GM23338 (cell line): ENCODE measurements at regions not wholly inside any gene's neighbourhood (a gene's known extent, or its start where the extent isn't known, plus 50 kb on each side); places are given as distances from the start of the nearest gene placed in this dataset.

ENCODE experiments used
- ATAC-seq: fragments of 200-7000 bp; cut with Tn5 transposase; 3 replicates; pipeline ENCODE4 v1.9.1; 2020
- DNase-seq: peaks from one replicate; pipeline ENCODE4 v3.0.0-alpha.2; 2015; ENCODE audit warnings: low spot score
- H2AFZ ChIP-seq: fragments of 200-600 bp; sonication (generic); 2 replicates; pipeline ENCODE4 v1.8.0; 2016; ENCODE audit warnings: antibody characterized with exemption, mild to moderate bottlenecking, moderate library complexity
- H3F3A ChIP-seq: fragments of 200-600 bp; sonication (generic); replicated peaks from 2 replicates; pipeline ENCODE4 v1.8.0; 2017; ENCODE audit warnings: antibody characterized with exemption, mixed run types, low read depth
- H3K27ac ChIP-seq: fragments of 200-600 bp; sonication (generic); 2 replicates; pipeline ENCODE4 v1.6.1; 2016; ENCODE audit warnings: low read depth
- H3K27me3 ChIP-seq: fragments of 200-600 bp; sonication (generic); 2 replicates; pipeline ENCODE4 v1.8.0; 2016; ENCODE audit warnings: mild to moderate bottlenecking, mixed run types, moderate library complexity; ENCODE audit not compliant: insufficient read depth
- H3K36me3 ChIP-seq: fragments of 200-600 bp; sonication (generic); 2 replicates; pipeline ENCODE4 v1.8.0; 2016; ENCODE audit warnings: mild to moderate bottlenecking; ENCODE audit not compliant: insufficient read depth
- H3K4me1 ChIP-seq: fragments of 200-600 bp; sonication (generic); 2 replicates; pipeline ENCODE4 v1.8.0; 2016; ENCODE audit warnings: mild to moderate bottlenecking, moderate library complexity; ENCODE audit not compliant: insufficient read depth
- H3K4me2 ChIP-seq: fragments of 200-600 bp; sonication (generic); 2 replicates; pipeline ENCODE4 v1.7.1; 2017; ENCODE audit warnings: mixed run types
- H3K4me3 ChIP-seq: fragments of 200-600 bp; sonication (generic); 2 replicates; pipeline ENCODE4 v1.6.1; 2016; ENCODE audit warnings: mixed run types
- H3K79me2 ChIP-seq: fragments of 200-600 bp; sonication (generic); replicated peaks from 2 replicates; pipeline ENCODE4 v1.8.0; 2017; ENCODE audit warnings: mild to moderate bottlenecking; ENCODE audit not compliant: insufficient read depth
- H3K9me2 ChIP-seq: fragments of 200-600 bp; sonication (generic); 2 replicates; pipeline ENCODE4 v1.8.0; 2017; ENCODE audit not compliant: insufficient read depth
- H4K20me1 ChIP-seq: fragments of 200-600 bp; sonication (generic); replicated peaks from 2 replicates; pipeline ENCODE4 v1.8.0; 2017; ENCODE audit warnings: mild to moderate bottlenecking; ENCODE audit not compliant: insufficient read depth
- H3K27ac Mint-ChIP-seq: 2 replicates; pipeline ENCODE4 v1.8.0; 2020; ENCODE audit warnings: inconsistent platforms, mild to moderate bottlenecking, moderate library complexity, mixed read lengths
- H3K27me3 Mint-ChIP-seq: 3 replicates; pipeline ENCODE4 v1.8.0; 2022; ENCODE audit warnings: low read depth, mild to moderate bottlenecking, moderate library complexity, mixed read lengths, inconsistent platforms; ENCODE audit not compliant: insufficient read depth, poor library complexity
- H3K36me3 Mint-ChIP-seq: 3 replicates; pipeline ENCODE4 v1.8.0; 2021; ENCODE audit warnings: low read depth, mild to moderate bottlenecking, inconsistent platforms, moderate library complexity, mixed read lengths
- H3K4me1 Mint-ChIP-seq: 3 replicates; pipeline ENCODE4 v1.8.0; 2020; ENCODE audit warnings: mild to moderate bottlenecking, inconsistent platforms, mixed read lengths
- H3K4me3 Mint-ChIP-seq: 3 replicates; pipeline ENCODE4 v1.8.0; 2021; ENCODE audit warnings: moderate library complexity, mild to moderate bottlenecking, inconsistent platforms, mixed read lengths
- H3K9me3 Mint-ChIP-seq: 3 replicates; pipeline ENCODE4 v1.8.0; 2020; ENCODE audit warnings: moderate library complexity, mild to moderate bottlenecking, inconsistent platforms, mixed read lengths
- CREB1 ChIP-seq: fragments of 250-450 bp; sonication (Bioruptor Pico); IDR thresholded peaks from 2 replicates; pipeline ENCODE4 v1.5.0; 2020; ENCODE audit warnings: low read depth, mild to moderate bottlenecking, moderate library complexity
- ETS1 ChIP-seq: IDR thresholded peaks from 2 replicates; pipeline ENCODE4 v1.6.1; 2016; ENCODE audit warnings: antibody characterized with exemption
- EZH2phosphoT487 ChIP-seq: fragments of 200-600 bp; sonication (generic); IDR thresholded peaks from one replicate; pipeline ENCODE4 v1.8.1; 2018; ENCODE audit warnings: antibody characterized with exemption; ENCODE audit not compliant: unreplicated experiment
- NANOG ChIP-seq: IDR thresholded peaks from 2 replicates; pipeline ENCODE4 v1.6.1; 2016; ENCODE audit warnings: antibody characterized with exemption, borderline replicate concordance
- STAT1 ChIP-seq: IDR thresholded peaks from one replicate; pipeline ENCODE4 v1.6.1; 2016; ENCODE audit warnings: antibody characterized with exemption; ENCODE audit not compliant: unreplicated experiment
- ZNF331 ChIP-seq: fragments of 250-450 bp; sonication (Bioruptor Pico); IDR thresholded peaks from 2 replicates; pipeline ENCODE4 v1.5.0; 2020; ENCODE audit warnings: low read depth, mild to moderate bottlenecking, moderate library complexity
- TF ChIP-seq, protein P1 (sequence below): fragments of 250-450 bp; sonication (Bioruptor Pico); IDR thresholded peaks from 2 replicates; pipeline ENCODE4 v1.5.0; 2020; ENCODE audit warnings: mild to moderate bottlenecking, moderate library complexity

- Mint-ChIP-seq H3K36me3 (no peaks in the 10 kb centered on the region), H3K27ac (no peak overlapping the region), H3K9me3 (no peaks in the 10 kb centered on the region), H3K4me1 (peaks cover 5% of the 10 kb centered on the region; the same call in 2 of the 3 replicates), H3K27me3 (no peaks in the 10 kb centered on the region), H3K4me3 (no peak overlapping the region)
- Histone ChIP-seq H3K36me3 (no peaks in the 10 kb centered on the region), H3K4me3 (no peak overlapping the region), H3K9me2 (no peaks in the 10 kb centered on the region), H3K27ac (no peak overlapping the region), H3F3A (no peaks in the 10 kb centered on the region), H3K4me1 (no peaks in the 10 kb centered on the region), H2AFZ (peak overlapping the region; percentile 52; the same call in 1 of the 2 replicates), H3K4me2 (no peak overlapping the region), H4K20me1 (no peaks in the 10 kb centered on the region), H3K79me2 (no peaks in the 10 kb centered on the region), H3K27me3 (no peaks in the 10 kb centered on the region)
- no peak for TF ChIP-seq CREB1
- TF ChIP-seq STAT1 = no peak
- TF ChIP-seq ZNF331 (CRISPR knock-in tag) = no peak
- ATAC-seq = no peak
- no peak for DNase-seq
These were observed 113.9 kb downstream of the TSN start for GRCh38 chr2:121869363-121869762.

GRCh38 chr2:121869873-121870272, 114.4 kb downstream of the TSN start:
- no peak overlapping the region for H3K4me3 Mint-ChIP-seq
- no peaks in the 10 kb centered on the region for H3K36me3 ChIP-seq
- H2AFZ ChIP-seq = peak overlapping the region; percentile 52; the same call in 1 of the 2 replicates
- no peaks in the 10 kb centered on the region for H3K79me2 ChIP-seq
- DNase-seq (no peak), ATAC-seq (peak; percentile 34)
- TF ChIP-seq CREB1 (no peak), NANOG (no peak), ETS1 (no peak), EZH2phosphoT487 (no peak)
- TF ChIP-seq, protein P1, sequence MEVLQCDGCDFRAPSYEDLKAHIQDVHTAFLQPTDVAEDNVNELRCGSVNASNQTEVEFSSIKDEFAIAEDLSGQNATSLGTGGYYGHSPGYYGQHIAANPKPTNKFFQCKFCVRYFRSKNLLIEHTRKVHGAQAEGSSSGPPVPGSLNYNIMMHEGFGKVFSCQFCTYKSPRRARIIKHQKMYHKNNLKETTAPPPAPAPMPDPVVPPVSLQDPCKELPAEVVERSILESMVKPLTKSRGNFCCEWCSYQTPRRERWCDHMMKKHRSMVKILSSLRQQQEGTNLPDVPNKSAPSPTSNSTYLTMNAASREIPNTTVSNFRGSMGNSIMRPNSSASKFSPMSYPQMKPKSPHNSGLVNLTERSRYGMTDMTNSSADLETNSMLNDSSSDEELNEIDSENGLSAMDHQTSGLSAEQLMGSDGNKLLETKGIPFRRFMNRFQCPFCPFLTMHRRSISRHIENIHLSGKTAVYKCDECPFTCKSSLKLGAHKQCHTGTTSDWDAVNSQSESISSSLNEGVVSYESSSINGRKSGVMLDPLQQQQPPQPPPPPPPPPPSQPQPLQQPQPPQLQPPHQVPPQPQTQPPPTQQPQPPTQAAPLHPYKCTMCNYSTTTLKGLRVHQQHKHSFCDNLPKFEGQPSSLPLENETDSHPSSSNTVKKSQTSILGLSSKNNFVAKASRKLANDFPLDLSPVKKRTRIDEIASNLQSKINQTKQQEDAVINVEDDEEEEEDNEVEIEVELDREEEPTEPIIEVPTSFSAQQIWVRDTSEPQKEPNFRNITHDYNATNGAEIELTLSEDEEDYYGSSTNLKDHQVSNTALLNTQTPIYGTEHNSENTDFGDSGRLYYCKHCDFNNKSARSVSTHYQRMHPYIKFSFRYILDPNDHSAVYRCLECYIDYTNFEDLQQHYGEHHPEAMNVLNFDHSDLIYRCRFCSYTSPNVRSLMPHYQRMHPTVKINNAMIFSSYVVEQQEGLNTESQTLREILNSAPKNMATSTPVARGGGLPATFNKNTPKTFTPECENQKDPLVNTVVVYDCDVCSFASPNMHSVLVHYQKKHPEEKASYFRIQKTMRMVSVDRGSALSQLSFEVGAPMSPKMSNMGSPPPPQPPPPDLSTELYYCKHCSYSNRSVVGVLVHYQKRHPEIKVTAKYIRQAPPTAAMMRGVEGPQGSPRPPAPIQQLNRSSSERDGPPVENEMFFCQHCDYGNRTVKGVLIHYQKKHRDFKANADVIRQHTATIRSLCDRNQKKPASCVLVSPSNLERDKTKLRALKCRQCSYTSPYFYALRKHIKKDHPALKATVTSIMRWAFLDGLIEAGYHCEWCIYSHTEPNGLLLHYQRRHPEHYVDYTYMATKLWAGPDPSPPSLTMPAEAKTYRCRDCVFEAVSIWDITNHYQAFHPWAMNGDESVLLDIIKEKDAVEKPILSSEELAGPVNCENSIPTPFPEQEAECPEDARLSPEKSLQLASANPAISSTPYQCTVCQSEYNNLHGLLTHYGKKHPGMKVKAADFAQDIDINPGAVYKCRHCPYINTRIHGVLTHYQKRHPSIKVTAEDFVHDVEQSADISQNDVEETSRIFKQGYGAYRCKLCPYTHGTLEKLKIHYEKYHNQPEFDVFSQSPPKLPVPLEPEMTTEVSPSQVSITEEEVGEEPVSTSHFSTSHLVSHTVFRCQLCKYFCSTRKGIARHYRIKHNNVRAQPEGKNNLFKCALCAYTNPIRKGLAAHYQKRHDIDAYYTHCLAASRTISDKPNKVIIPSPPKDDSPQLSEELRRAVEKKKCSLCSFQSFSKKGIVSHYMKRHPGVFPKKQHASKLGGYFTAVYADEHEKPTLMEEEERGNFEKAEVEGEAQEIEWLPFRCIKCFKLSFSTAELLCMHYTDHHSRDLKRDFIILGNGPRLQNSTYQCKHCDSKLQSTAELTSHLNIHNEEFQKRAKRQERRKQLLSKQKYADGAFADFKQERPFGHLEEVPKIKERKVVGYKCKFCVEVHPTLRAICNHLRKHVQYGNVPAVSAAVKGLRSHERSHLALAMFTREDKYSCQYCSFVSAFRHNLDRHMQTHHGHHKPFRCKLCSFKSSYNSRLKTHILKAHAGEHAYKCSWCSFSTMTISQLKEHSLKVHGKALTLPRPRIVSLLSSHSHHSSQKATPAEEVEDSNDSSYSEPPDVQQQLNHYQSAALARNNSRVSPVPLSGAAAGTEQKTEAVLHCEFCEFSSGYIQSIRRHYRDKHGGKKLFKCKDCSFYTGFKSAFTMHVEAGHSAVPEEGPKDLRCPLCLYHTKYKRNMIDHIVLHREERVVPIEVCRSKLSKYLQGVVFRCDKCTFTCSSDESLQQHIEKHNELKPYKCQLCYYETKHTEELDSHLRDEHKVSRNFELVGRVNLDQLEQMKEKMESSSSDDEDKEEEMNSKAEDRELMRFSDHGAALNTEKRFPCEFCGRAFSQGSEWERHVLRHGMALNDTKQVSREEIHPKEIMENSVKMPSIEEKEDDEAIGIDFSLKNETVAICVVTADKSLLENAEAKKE (CRISPR knock-in tag) = no peak
- no peaks in the 10 kb centered on the region for H3K9me3 Mint-ChIP-seq
- H4K20me1 ChIP-seq = no peaks in the 10 kb centered on the region
- H3K27me3 ChIP-seq = no peaks in the 10 kb centered on the region
- no peaks in the 10 kb centered on the region for H3K36me3 Mint-ChIP-seq
- no peaks in the 10 kb centered on the region for H3K9me2 ChIP-seq
- peaks cover 5% of the 10 kb centered on the region; the same call in 2 of the 3 replicates for H3K4me1 Mint-ChIP-seq
- no peak overlapping the region for H3K27ac Mint-ChIP-seq
- no peak overlapping the region for H3K4me2 ChIP-seq
- H3F3A ChIP-seq = no peaks in the 10 kb centered on the region
- H3K4me3 ChIP-seq = no peak overlapping the region
- no peaks in the 10 kb centered on the region for H3K27me3 Mint-ChIP-seq
- no peak overlapping the region for H3K27ac ChIP-seq
- H3K4me1 ChIP-seq = no peaks in the 10 kb centered on the region
